ENCODE measurements at regions not wholly inside any gene's neighbourhood (a gene's known extent, or its start where the extent isn't known, plus 50 kb on each side); places are given as distances from the start of the nearest gene placed in this dataset.
A peak's percentile ranks its signal among the peaks of the same experiment; 100 is the strongest.

DNA sequence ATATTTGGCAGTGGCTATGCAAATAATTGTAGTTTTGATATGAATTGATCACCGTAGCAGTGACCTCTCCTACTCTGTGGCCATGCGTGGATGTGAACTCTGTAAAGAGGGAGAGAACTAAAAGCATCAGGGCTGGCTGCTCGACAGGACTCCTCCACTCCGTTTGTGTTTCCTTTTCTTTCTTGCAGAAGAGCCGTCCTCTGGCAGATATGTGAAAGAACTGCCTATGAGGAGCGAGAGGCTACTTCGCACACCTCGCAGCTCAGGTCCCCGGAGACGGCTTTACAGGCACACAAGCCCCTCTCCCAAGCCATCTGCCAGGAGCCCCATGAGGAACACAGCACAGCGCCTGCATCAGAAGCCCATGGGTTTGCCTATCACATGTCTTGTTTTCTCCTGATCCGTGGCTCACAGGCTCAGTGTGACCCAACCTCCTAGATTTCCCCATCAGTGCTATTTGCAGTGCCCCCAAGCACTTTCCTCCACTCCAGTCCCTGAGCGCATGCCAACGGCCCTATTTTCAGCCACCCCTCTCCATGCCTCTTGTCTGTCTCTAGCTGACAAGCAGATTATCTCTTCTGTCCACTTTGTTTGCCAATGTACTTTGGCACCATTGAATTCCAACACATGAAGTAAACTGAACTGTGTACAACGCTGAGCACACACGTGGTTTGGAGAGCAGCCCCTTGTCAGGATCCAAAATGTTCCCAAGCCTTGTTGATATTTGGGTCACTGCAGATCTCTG lies 164.3 kb upstream of the AKR1E2 start (continued):
- TF ChIP-seq TAF1 (conservative IDR thresholded peaks at IDR 0.05): no peak
- peak; percentile 86 to 93 for TF ChIP-seq HNF4A (conservative IDR thresholded peaks at IDR 0.05)
- TF ChIP-seq RXRA (IDR thresholded peaks at IDR 0.05): peak; percentile 80 to 85

- no peaks in the 10 kb centered on the region for H3K27me3 ChIP-seq (ENCODE audit: control insufficient read depth in 4 of 4, insufficient read depth in 4 of 4, low read length in 3 of 4)
- peaks cover 2 to 32% (median 21%) of the 10 kb centered on the region in 4 donors for H3K4me1 ChIP-seq (ENCODE audit: control insufficient read depth in 4 of 4, insufficient read depth in 4 of 4, low read length in 3 of 4)
- H3K27ac ChIP-seq (ENCODE audit: low read depth in 1 of 2, low read length in 2 of 2): peak overlapping the region in 1 of 2 donors; percentile 56
- TF ChIP-seq RXRA (IDR thresholded peaks at IDR 0.05): peak; percentile 59 to 78
- no peak for TF ChIP-seq HNF4G (IDR thresholded peaks at IDR 0.05)
- TF ChIP-seq GABPA (IDR thresholded peaks at IDR 0.05 in 1 of 2, conservative IDR thresholded peaks at IDR 0.05 in 1 of 2): no peak
- TF ChIP-seq JUND (IDR thresholded peaks at IDR 0.05): peak; percentile 29 to 69
- TF ChIP-seq TAF1 (conservative IDR thresholded peaks at IDR 0.05): no peak
- peak; percentile 94 for TF ChIP-seq FOXA1 (IDR thresholded peaks at IDR 0.05)
- peak; percentile 57 to 63 for TF ChIP-seq HNF4A (conservative IDR thresholded peaks at IDR 0.05)
- TF ChIP-seq FOXA2 (IDR thresholded peaks at IDR 0.05): peak; percentile 94
- peak; percentile 51 for TF ChIP-seq YY1 (IDR thresholded peaks at IDR 0.05)
- TF ChIP-seq NR2F2 (IDR thresholded peaks at IDR 0.05): no peak
- peak; percentile 50 for TF ChIP-seq MAX (IDR thresholded peaks at IDR 0.05)
- no peak for TF ChIP-seq CTCF (IDR thresholded peaks at IDR 0.05; ENCODE audit: low read depth, low read length, missing input control)
- TF ChIP-seq EGR1 (IDR thresholded peaks at IDR 0.05; ENCODE audit: low read depth in 2 of 2): peak in 1 of 2 donors; percentile 29
- peak; percentile 73 for TF ChIP-seq SP1 (IDR thresholded peaks at IDR 0.05)
- TF ChIP-seq, protein P1, sequence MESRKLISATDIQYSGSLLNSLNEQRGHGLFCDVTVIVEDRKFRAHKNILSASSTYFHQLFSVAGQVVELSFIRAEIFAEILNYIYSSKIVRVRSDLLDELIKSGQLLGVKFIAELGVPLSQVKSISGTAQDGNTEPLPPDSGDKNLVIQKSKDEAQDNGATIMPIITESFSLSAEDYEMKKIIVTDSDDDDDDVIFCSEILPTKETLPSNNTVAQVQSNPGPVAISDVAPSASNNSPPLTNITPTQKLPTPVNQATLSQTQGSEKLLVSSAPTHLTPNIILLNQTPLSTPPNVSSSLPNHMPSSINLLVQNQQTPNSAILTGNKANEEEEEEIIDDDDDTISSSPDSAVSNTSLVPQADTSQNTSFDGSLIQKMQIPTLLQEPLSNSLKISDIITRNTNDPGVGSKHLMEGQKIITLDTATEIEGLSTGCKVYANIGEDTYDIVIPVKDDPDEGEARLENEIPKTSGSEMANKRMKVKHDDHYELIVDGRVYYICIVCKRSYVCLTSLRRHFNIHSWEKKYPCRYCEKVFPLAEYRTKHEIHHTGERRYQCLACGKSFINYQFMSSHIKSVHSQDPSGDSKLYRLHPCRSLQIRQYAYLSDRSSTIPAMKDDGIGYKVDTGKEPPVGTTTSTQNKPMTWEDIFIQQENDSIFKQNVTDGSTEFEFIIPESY (IDR thresholded peaks at IDR 0.05): peak; percentile 22
- no peak for TF ChIP-seq ATF3 (IDR thresholded peaks at IDR 0.05)
- TF ChIP-seq REST (IDR thresholded peaks at IDR 0.05): peak; percentile 62
- peak; percentile 32 for TF ChIP-seq RAD21 (IDR thresholded peaks at IDR 0.05)
- H3K36me3 ChIP-seq (ENCODE audit: control insufficient read depth in 4 of 4, insufficient read depth in 3 of 4, low read depth in 1 of 4, low read length in 3 of 4): no peaks in the 10 kb centered on the region
- no peak overlapping the region for H3K9ac ChIP-seq (ENCODE audit: low read depth in 1 of 2, low read length in 2 of 2)
- 36% methylated on average over 8 of the region's 8 CpGs for WGBS
- no peak overlapping the region for H3K4me3 ChIP-seq (ENCODE audit: low read depth in 1 of 3, low read length in 3 of 3)
- DNase-seq (ENCODE audit: low spot score): no peak
- no peaks in the 10 kb centered on the region for H3K9me3 ChIP-seq (ENCODE audit: control insufficient read depth in 4 of 4, low read length in 3 of 4)
Measured at GRCh38 chr10:4658777-4659176, 167.2 kb upstream of the AKR1E2 start.

All from liver (tissue), 8 donors.